Neural cell (in vitro differentiated cells): ENCODE measurements at regions not wholly inside any gene's neighbourhood (a gene's known extent, or its start where the extent isn't known, plus 50 kb on each side); places are given as distances from the start of the nearest gene placed in this dataset.

Experiments
- H2AFZ ChIP-seq: fragments of 200-600, 300-800 bp; sonication (generic), shearing (Covaris generic); 2 replicates; pipeline ENCODE4 v1.6.0; 2014; ENCODE audit warnings: low read depth, mild to moderate bottlenecking, antibody characterized with exemption, low read length, moderate library complexity
- H3F3A ChIP-seq: fragments of 200-600 bp; shearing (Covaris generic); 2 replicates; pipeline ENCODE4 v1.6.1; 2016; ENCODE audit warnings: mild to moderate bottlenecking, moderate library complexity, mixed read lengths, antibody characterized with exemption, low read length; ENCODE audit not compliant: insufficient read depth, poor library complexity, severe bottlenecking
- H3K27ac ChIP-seq: fragments of 200-600, 300-800 bp; sonication (generic), shearing (Covaris generic); 2 replicates; pipeline ENCODE4 v1.5.1; 2014; ENCODE audit warnings: mild to moderate bottlenecking, low read length, moderate library complexity
- H3K27me3 ChIP-seq: fragments of 300-800, 200-600 bp; sonication (generic), shearing (Covaris generic); 2 replicates; pipeline ENCODE4 v1.6.0; 2014; ENCODE audit warnings: mild to moderate bottlenecking, low read depth, low read length, moderate library complexity; ENCODE audit not compliant: insufficient read depth
- H3K36me3 ChIP-seq: fragments of 300-800, 200-600 bp; sonication (generic), shearing (Covaris generic); 2 replicates; pipeline ENCODE4 v1.5.1; 2014; ENCODE audit warnings: mild to moderate bottlenecking, antibody characterized with exemption, low read length, moderate library complexity; ENCODE audit not compliant: insufficient read depth
- H3K4me2 ChIP-seq: fragments of 300-800, 200-600 bp; sonication (generic), shearing (Covaris generic); 2 replicates; pipeline ENCODE4 v1.6.0; 2014; ENCODE audit warnings: mild to moderate bottlenecking, low read length
- H3K4me3 ChIP-seq: fragments of 300-800, 200-600 bp; sonication (generic), shearing (Covaris generic); 2 replicates; pipeline ENCODE4 v1.5.1; 2014; ENCODE audit warnings: mild to moderate bottlenecking, low read length, moderate library complexity
- H3K79me2 ChIP-seq: fragments of 200-600 bp; shearing (Covaris generic); replicated peaks from 2 replicates; pipeline ENCODE4 v1.6.0; 2014; ENCODE audit warnings: mild to moderate bottlenecking, low read length, moderate library complexity; ENCODE audit not compliant: insufficient read depth
- H3K9ac ChIP-seq: fragments of 300-800, 200-600 bp; sonication (generic), shearing (Covaris generic); 2 replicates; pipeline ENCODE4 v1.6.1; 2016; ENCODE audit warnings: mild to moderate bottlenecking, low read length, mixed read lengths
- H3K9me2 ChIP-seq: fragments of 200-600 bp; shearing (Covaris generic); 2 replicates; pipeline ENCODE4 v1.6.1; 2016; ENCODE audit warnings: mild to moderate bottlenecking, low read length, mixed read lengths; ENCODE audit not compliant: insufficient read depth
- H3K9me3 ChIP-seq: fragments of 200-600, 300-800 bp; sonication (generic), shearing (Covaris generic); 2 replicates; pipeline ENCODE4 v1.6.1; 2016; ENCODE audit warnings: mild to moderate bottlenecking, mixed run types, low read length, moderate library complexity, mixed read lengths
- H4K20me1 ChIP-seq: fragments of 200-600 bp; shearing (Covaris generic); 2 replicates; pipeline ENCODE4 v1.6.1; 2016; ENCODE audit warnings: mild to moderate bottlenecking, mixed run types; ENCODE audit not compliant: insufficient read depth
- EP300 ChIP-seq: fragments of 450-650 bp; conservative IDR thresholded peaks from 2 replicates; pipeline ENCODE4 v1.6.1; 2014; ENCODE audit warnings: antibody characterized with exemption, mild to moderate bottlenecking, moderate library complexity; ENCODE audit not compliant: poor library complexity, severe bottlenecking
- EZH2 ChIP-seq: fragments of 200-600, 300-800 bp; shearing (Covaris generic), sonication (generic); IDR thresholded peaks from 2 replicates; pipeline ENCODE4 v1.6.1; 2014; ENCODE audit warnings: antibody characterized with exemption, low read length, borderline replicate concordance, mild to moderate bottlenecking; ENCODE audit not compliant: insufficient read depth, poor library complexity, severe bottlenecking
- MXI1 ChIP-seq: fragments of 450-650 bp; conservative IDR thresholded peaks from 2 replicates; pipeline ENCODE4 v1.6.1; 2014; ENCODE audit warnings: antibody characterized with exemption, mild to moderate bottlenecking; ENCODE audit not compliant: poor library complexity, severe bottlenecking
- POLR2AphosphoS5 ChIP-seq: IDR thresholded peaks from 2 replicates; pipeline ENCODE4 v1.6.1; 2012
- RAD21 ChIP-seq: fragments of 450-650 bp; conservative IDR thresholded peaks from 2 replicates; pipeline ENCODE4 v1.6.1; 2014; ENCODE audit warnings: antibody characterized with exemption, mild to moderate bottlenecking, moderate library complexity
- SMC3 ChIP-seq: fragments of 450-650 bp; conservative IDR thresholded peaks from 2 replicates; pipeline ENCODE4 v1.6.1; 2014; ENCODE audit warnings: antibody characterized with exemption, mild to moderate bottlenecking, moderate library complexity; ENCODE audit not compliant: poor library complexity
- TAF1 ChIP-seq: IDR thresholded peaks from 2 replicates; pipeline ENCODE4 v1.6.1; 2012; ENCODE audit warnings: low read depth
- TF ChIP-seq, protein P1 (sequence below): fragments of 450-650 bp; IDR thresholded peaks from 2 replicates; pipeline ENCODE4 v1.5.1; 2014; ENCODE audit warnings: antibody characterized with exemption, mild to moderate bottlenecking, moderate library complexity; ENCODE audit not compliant: poor library complexity, severe bottlenecking
- TF ChIP-seq, protein P2 (sequence below): IDR thresholded peaks from 2 replicates; pipeline ENCODE4 v1.6.1; 2012; ENCODE audit warnings: borderline replicate concordance

DNA sequence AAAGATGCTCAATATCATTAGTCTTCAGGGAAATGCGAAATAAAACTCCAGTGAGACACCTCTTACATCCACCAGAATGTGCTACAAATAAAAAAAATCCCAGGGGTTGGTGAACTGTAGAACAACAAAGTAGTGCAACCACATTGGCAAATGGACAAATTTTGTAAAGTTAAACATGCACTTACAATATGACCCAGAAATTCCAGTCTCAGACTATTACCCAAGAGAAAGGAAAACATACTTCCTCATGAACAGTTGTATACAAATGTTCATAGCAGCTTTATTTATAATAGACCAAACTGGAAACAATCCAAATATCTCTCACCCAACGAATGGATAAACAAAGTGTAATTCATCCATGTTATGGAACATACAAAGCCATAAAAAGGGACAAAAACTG is 239.5 kb downstream of the ABCC12 start:
- H4K20me1 ChIP-seq, result no peaks in the 10 kb centered on the region
- H3K36me3 ChIP-seq, result no peaks in the 10 kb centered on the region
- H3K4me2 ChIP-seq, result no peak overlapping the region
- no peaks in the 10 kb centered on the region for H3K9me2 ChIP-seq
- H3K9me3 ChIP-seq, result no peaks in the 10 kb centered on the region
- H3K79me2 ChIP-seq, result no peaks in the 10 kb centered on the region
- H3F3A ChIP-seq, result no peaks in the 10 kb centered on the region
- no peak overlapping the region for H3K4me3 ChIP-seq
- TF ChIP-seq, protein P1, sequence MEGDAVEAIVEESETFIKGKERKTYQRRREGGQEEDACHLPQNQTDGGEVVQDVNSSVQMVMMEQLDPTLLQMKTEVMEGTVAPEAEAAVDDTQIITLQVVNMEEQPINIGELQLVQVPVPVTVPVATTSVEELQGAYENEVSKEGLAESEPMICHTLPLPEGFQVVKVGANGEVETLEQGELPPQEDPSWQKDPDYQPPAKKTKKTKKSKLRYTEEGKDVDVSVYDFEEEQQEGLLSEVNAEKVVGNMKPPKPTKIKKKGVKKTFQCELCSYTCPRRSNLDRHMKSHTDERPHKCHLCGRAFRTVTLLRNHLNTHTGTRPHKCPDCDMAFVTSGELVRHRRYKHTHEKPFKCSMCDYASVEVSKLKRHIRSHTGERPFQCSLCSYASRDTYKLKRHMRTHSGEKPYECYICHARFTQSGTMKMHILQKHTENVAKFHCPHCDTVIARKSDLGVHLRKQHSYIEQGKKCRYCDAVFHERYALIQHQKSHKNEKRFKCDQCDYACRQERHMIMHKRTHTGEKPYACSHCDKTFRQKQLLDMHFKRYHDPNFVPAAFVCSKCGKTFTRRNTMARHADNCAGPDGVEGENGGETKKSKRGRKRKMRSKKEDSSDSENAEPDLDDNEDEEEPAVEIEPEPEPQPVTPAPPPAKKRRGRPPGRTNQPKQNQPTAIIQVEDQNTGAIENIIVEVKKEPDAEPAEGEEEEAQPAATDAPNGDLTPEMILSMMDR, result no peak
- H3K9ac ChIP-seq, result no peak overlapping the region
- H2AFZ ChIP-seq, result no peak overlapping the region
- no peak overlapping the region for H3K27ac ChIP-seq
- H3K27me3 ChIP-seq, result no peaks in the 10 kb centered on the region

DNA sequence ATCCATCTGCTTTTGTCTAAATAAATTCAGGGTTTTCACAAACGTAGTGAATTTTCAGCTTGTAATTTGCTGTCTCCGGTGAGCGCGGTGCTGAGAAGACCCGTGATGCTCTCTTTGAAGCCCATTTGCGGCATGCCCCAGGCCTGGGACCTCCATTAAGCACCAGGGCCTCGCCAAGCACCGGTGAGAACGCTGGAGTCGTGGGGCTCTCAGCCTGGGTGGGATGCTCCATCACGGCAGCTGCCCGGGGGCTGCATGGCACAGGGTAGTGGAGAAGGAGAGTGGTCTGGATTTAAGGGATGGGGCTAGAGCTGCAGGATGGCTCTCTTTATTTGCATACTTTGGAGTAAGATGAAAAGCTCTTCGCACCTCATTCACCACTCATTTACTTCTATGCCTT is 248.7 kb downstream of the ABCC12 start:
- no peaks in the 10 kb centered on the region for H3K36me3 ChIP-seq
- H3K9me3 ChIP-seq, result no peaks in the 10 kb centered on the region
- H4K20me1 ChIP-seq, result no peaks in the 10 kb centered on the region
- no peak overlapping the region for H3K4me2 ChIP-seq
- no peak overlapping the region for H3K27ac ChIP-seq
- H3K79me2 ChIP-seq, result no peaks in the 10 kb centered on the region
- no peak overlapping the region for H3K9ac ChIP-seq
- H3F3A ChIP-seq, result no peaks in the 10 kb centered on the region
- no peaks in the 10 kb centered on the region for H3K27me3 ChIP-seq
- TF ChIP-seq, protein P2, sequence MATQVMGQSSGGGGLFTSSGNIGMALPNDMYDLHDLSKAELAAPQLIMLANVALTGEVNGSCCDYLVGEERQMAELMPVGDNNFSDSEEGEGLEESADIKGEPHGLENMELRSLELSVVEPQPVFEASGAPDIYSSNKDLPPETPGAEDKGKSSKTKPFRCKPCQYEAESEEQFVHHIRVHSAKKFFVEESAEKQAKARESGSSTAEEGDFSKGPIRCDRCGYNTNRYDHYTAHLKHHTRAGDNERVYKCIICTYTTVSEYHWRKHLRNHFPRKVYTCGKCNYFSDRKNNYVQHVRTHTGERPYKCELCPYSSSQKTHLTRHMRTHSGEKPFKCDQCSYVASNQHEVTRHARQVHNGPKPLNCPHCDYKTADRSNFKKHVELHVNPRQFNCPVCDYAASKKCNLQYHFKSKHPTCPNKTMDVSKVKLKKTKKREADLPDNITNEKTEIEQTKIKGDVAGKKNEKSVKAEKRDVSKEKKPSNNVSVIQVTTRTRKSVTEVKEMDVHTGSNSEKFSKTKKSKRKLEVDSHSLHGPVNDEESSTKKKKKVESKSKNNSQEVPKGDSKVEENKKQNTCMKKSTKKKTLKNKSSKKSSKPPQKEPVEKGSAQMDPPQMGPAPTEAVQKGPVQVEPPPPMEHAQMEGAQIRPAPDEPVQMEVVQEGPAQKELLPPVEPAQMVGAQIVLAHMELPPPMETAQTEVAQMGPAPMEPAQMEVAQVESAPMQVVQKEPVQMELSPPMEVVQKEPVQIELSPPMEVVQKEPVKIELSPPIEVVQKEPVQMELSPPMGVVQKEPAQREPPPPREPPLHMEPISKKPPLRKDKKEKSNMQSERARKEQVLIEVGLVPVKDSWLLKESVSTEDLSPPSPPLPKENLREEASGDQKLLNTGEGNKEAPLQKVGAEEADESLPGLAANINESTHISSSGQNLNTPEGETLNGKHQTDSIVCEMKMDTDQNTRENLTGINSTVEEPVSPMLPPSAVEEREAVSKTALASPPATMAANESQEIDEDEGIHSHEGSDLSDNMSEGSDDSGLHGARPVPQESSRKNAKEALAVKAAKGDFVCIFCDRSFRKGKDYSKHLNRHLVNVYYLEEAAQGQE, result no peak
- no peak for TF ChIP-seq EP300
- TF ChIP-seq POLR2AphosphoS5, result no peak
- TF ChIP-seq, protein P1, result no peak
- TF ChIP-seq RAD21, result no peak
- TF ChIP-seq MXI1, result no peak
- no peak for TF ChIP-seq TAF1
- TF ChIP-seq SMC3, result no peak
- no peak for TF ChIP-seq EZH2
- H2AFZ ChIP-seq, result no peak overlapping the region
- H3K4me3 ChIP-seq, result no peak overlapping the region
- no peaks in the 10 kb centered on the region for H3K9me2 ChIP-seq
